H1 (cell line): ENCODE measurements at regions not wholly inside any gene's neighbourhood (a gene's known extent, or its start where the extent isn't known, plus 50 kb on each side); places are given as distances from the start of the nearest gene placed in this dataset.

Experiments
- BCL11A ChIP-seq, 2 experiments: IDR thresholded peaks; one replicate each; pipeline ENCODE4 v1.6.1; 2011; ENCODE audit warnings: low read depth in 2 of 2, low read length in 2 of 2, mild to moderate bottlenecking in 2 of 2
- HDAC2 ChIP-seq, 2 experiments: fragments of 300-600 bp in 1 of 2; sonication (generic) in 1 of 2; IDR thresholded peaks; 2 replicates each; pipeline ENCODE4 v1.6.1; 2011 to 2012; ENCODE audit warnings: low read depth in 2 of 2, low read length in 2 of 2, mild to moderate bottlenecking in 2 of 2, moderate library complexity in 2 of 2, borderline replicate concordance in 1 of 2, inconsistent platforms in 1 of 2
- JUN ChIP-seq: IDR thresholded peaks from 2 replicates; pipeline ENCODE4 v1.6.1; 2011; ENCODE audit warnings: low read depth, mild to moderate bottlenecking, improper control_type of control experiment, low read length
- KDM4A ChIP-seq: IDR thresholded peaks from one replicate; pipeline ENCODE4 v1.7.1; 2012; ENCODE audit warnings: low read depth, mild to moderate bottlenecking, moderate library complexity, low read length, inconsistent platforms; ENCODE audit not compliant: severe bottlenecking

DNA sequence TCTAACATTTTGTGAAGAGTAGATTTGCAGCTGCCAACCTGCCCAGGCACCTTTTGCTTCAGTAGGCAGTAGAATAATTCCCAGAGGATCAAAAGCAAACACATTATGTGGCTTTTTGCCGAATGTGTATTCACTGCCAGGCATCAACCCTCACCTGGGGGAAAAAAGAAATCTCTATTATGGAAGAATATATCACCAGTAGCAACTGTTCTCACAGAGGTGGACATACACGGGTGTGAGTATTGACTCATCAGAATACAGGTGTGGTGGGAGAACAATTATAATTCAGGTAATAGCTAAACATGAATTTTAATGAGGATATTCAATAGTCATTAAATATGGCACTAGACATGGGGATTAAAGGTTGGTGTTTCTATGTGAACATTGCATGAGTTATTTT, 910.7 kb downstream of the TFAP2A start (continued):
- TF ChIP-seq KDM4A (no peak), BCL11A (IDR thresholded peaks at IDR 0.05; ENCODE audit: low read depth in 2 of 2, low read length in 2 of 2) (no peak), HDAC2 (IDR thresholded peaks at IDR 0.05; ENCODE audit: borderline replicate concordance in 1 of 2, low read depth in 2 of 2, low read length in 2 of 2) (no peak), JUN (no peak)
- TF ChIP-seq, all 59 proteins: peak for 0
